NCI-H524 treated with DMSO at 0.1 percent for 48 hours (cell line): ENCODE measurements at regions not wholly inside any gene's neighbourhood (a gene's known extent, or its start where the extent isn't known, plus 50 kb on each side); places are given as distances from the start of the nearest gene placed in this dataset.
A peak's percentile ranks its signal among the peaks of the same experiment; 100 is the strongest.

Experiments
- DNase-seq: peaks from one replicate; lab custom pipeline; 2025; lab: John Stamatoyannopoulos, UW

DNA sequence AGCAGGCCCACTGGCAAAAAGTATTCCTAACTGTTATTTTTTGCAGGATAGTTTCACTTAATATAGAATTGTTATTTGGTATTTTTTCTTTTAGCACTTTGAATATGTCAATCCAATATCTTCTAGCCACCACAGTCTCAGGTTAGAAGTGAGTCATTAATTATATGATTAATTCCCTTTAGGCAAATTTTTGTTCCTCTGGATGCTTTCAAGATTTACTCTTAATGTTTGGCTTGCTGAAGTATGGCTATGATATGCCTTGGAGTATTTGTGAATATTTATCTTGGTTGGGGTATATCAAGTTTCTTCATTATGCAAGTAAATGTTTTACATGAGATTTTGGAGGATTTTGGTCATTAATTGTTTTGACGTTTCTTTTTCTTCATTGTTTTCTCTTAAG, 152.1 kb upstream of the ALCAM start:
- DNase-seq: no peak

- DNase-seq: no peak
Measured at GRCh38 chr3:105222568-105223093, 144.1 kb upstream of the ALCAM start.

DNA sequence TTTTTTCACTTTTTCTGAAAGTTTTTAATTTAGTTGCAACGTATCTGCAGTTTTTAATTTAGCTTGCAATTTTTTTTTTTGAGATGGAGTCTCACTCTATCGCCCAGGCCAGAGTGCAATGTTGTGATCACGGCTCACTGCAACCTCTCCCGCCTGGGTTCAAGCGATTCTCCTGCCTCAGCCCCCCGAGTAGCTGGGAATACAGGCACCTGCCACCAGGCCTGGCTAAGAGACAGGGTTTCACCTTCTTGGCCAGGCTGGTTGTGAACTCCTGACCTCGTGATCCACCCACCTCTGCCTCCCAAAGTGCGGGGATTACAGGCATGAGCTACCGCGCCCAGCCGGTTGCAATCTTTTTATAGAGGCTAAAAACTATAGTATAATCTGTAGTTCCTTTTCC, 142.9 kb upstream of the ALCAM start:
- DNase-seq: no peak

GRCh38 chr3:105228696-105229095, 138.0 kb upstream of the ALCAM start:
- no peak for DNase-seq

GRCh38 chr3:105232553-105232952, 134.2 kb upstream of the ALCAM start:
- DNase-seq: no peak

- DNase-seq: no peak
Measured at GRCh38 chr3:105233010-105233409, 133.7 kb upstream of the ALCAM start.

GRCh38 chr3:105235221-105235620, 131.5 kb upstream of the ALCAM start:
- DNase-seq: no peak

GRCh38 chr3:105235785-105236184, 130.9 kb upstream of the ALCAM start:
- DNase-seq: no peak

GRCh38 chr3:105238367-105238766, 128.3 kb upstream of the ALCAM start:
- no peak for DNase-seq

GRCh38 chr3:105243076-105243475, 123.6 kb upstream of the ALCAM start:
- DNase-seq: no peak

- no peak for DNase-seq
Measured at GRCh38 chr3:105246536-105246935, 120.2 kb upstream of the ALCAM start.

GRCh38 chr3:105253225-105253624, 113.5 kb upstream of the ALCAM start:
- peak; percentile 73 for DNase-seq

DNA sequence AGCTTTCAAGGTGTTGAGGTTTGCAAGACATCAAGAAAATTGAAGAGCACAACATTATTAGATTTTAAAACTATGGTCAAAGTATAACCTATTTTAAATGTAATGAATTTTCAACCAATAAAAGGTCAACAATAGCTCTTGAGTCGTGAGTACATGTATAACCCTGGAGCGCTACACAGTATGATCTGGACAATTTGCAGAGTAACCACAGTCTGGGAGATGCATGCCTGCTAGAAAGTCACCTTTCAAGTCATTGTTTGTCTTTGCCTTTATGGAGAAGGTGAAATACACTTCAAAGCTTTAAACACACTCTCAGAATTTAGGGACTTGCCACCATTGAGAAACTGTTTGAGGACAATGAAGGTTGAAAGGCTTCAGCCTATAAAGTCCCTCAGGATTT, 112.6 kb upstream of the ALCAM start:
- no peak for DNase-seq

DNA sequence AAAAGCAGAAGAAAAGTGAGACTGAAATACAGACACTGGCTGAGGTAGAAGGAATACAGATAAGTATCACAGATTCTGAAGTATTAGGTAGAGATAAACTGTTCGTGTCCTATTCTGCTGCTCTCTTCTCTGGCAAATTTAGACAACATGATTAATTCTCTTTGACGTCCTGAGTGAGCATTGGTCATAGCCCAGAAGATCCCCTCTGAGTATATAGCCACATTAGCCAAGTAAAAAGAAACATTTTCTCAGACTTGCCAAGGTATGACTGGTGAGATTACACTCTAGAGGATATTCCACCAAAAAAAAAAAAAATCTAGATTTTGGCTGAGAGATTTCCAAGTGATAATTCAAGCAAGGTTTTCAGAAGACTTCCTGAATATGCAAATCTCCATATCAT, 111.4 kb upstream of the ALCAM start:
- no peak for DNase-seq

DNA sequence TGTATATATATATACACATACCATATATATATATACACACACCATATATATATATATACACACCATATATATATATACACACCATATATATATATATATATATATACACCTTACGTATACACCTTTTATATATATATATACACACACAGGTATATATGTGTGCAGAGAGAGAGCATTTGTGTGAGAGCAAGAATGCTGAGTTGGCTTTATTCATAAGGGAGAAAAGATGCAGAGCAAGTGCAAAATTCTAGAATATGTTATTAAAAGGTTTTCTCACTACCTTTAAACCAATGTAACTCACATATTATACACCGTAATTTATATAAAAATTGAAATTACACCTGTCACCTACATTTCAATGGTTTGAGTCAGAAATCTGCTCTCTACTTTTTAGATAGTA, 107.2 kb upstream of the ALCAM start:
- no peak for DNase-seq

- DNase-seq: no peak
Measured at GRCh38 chr3:105260385-105260784, 106.3 kb upstream of the ALCAM start.

DNA sequence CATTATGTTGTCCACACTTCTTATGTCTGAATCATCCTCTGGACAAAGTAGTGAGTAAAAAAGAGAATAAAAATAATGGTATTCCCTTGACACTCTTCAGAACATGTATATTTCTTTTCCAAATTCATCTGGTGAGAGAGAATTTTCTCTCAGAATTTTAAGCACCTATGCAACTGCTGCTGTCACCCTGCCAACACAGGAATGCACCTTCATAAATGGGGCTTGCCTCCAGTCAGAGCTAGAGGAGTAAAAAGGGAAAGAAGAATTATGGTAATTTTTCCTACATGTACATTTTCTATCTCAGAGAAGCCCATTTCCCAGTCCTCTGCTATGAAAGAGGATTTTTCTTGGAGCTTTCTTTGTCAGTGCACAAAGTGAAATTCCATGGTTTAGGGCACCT, 92.2 kb upstream of the ALCAM start:
- no peak for DNase-seq

DNA sequence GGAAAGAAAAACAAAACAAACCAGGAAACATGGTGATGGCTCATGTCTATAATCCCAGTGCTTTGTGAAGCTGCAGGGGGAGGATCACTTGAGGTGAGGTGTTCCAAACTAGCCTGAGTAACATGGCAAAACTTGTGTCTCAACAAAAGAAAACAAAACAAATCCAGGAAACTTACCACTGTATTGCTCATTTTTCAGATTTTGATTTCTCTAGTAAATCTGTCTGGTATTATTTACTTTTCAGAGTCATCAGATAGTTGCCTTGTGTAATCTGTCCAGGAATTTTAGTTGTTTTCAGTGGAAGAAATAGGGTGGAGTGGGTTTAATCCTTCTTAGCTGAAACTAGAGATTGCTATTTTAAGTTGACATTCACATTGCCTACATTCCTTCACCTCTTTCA, 91.8 kb upstream of the ALCAM start:
- DNase-seq: no peak

DNA sequence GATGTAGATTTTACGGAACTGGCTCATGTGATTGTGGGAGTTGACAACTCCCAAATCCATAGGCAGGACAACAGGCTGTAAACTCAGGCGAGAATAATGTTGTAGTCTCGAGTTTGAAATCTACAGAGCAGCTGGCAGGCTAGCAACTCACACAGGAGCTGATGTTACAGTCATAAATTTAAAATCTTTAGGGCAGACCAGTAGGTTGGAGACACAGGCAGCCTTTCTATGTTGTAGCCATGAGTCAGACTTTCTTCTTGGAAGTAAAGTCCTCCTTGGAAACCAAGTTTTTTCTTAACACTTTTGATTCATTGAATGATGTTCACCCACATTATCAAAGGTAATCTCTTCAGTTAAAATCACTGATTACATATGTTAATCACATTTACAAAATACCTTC, 89.1 kb upstream of the ALCAM start:
- DNase-seq: no peak

GRCh38 chr3:105278688-105279087, 88.0 kb upstream of the ALCAM start:
- no peak for DNase-seq

DNA sequence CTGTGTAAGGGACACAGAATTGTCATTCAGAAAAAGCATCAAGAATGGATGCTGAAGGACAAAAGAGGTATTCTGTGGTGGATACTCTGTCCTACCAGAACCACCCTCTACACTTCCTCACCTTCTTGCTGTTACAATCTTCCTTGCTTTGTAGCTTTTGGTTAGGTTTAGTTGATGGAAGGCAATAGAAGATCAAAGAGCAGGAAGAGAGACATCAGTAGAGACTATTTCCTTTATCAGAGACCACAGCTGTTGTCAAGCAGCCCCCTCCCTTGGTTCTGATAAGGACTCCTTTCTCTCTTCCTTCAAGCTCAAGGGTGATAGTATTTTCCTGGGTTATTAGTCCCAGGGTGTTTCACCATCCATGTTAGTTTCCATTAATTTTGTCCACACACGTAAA, 84.7 kb upstream of the ALCAM start:
- no peak for DNase-seq

- DNase-seq: no peak
Measured at GRCh38 chr3:105284876-105285275, 81.8 kb upstream of the ALCAM start.

- DNase-seq: no peak
Measured at GRCh38 chr3:105285653-105286241, 81.0 kb upstream of the ALCAM start.

DNA sequence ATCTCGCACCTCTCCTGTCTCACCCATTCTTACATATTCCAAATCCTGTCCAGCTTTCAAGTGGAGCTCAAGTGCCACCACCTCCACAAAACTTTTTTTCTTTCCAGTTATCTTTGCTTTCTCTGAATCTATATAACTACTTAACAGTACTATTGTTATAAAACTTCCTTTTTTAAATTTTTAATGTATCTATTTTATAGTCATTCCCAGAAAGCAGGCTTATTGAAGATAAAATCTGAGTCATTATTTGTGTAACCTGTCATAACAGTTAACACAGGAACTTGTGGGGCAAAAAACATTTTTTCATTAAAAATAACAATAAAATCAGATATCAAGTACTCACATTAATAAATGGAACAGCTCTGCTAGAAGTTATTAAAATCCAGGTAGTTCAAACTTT, 73.3 kb upstream of the ALCAM start:
- DNase-seq: no peak
